Posterior cingulate gyrus (tissue), 11 donors: ENCODE measurements at regions not wholly inside any gene's neighbourhood (a gene's known extent, or its start where the extent isn't known, plus 50 kb on each side); places are given as distances from the start of the nearest gene placed in this dataset.
"Not testable (repeated sequence)": the region's sequence is repeated elsewhere in the genome, so short reads cannot be mapped to it uniquely, and the experiment has no call there.

Experiments
- DNase-seq, 10 donors: peaks; one replicate each; pipeline versions ENCODE4 v3.0.0 to v3.0.0-alpha.2; 2020 to 2021; ENCODE audit warnings: mixed read lengths in 3 of 10
- intact Hi-C: fragments of 100-400 bp; cut with DNase I; formaldehyde crosslinking; loops from one replicate; pipeline ENCODE4 v1.15.1; 2023

DNA sequence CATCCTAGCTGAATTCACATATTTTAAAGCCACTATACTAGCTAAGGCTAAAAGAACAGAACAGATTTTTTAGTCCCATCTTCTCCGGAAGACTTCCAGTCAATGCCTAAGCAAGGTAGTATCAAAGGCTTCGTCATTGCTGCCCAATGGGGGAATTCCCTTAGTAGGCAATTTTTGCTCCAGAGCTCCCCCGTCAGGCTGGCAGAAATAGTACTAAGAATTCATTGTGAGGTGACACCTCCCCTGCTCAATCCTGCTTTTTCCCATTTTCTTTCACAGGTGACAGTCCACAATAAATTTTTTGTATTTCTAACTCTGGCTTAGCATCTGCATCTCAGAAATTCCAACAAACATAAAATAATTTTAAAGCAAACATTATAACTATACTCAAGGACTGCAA, 52.8 kb upstream of the SRSF6 start:
- intact Hi-C loops: no loop called here

DNA sequence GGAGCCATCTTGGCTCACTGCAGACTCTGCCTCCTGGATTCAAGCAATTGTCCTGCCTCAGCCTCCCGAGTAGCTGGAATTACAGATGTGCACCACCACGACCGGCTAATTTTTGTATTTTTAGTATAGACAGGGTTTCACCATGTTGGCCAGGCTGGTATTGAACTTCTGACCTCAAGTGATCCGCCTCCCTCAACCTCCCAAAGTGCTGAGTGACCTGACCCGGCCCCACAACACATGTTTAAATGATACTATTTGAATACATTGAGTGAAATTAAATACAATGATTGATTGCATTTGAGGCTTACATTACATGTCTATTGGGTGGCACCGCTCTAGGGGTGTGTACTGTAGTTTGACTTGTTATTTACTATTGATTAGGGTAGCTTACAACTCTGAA, 56.8 kb upstream of the SRSF6 start:
- not testable (repeated sequence) for DNase-seq

More for the DNA sequence above, 52.8 kb upstream of the SRSF6 start:
- no peak for DNase-seq

DNA sequence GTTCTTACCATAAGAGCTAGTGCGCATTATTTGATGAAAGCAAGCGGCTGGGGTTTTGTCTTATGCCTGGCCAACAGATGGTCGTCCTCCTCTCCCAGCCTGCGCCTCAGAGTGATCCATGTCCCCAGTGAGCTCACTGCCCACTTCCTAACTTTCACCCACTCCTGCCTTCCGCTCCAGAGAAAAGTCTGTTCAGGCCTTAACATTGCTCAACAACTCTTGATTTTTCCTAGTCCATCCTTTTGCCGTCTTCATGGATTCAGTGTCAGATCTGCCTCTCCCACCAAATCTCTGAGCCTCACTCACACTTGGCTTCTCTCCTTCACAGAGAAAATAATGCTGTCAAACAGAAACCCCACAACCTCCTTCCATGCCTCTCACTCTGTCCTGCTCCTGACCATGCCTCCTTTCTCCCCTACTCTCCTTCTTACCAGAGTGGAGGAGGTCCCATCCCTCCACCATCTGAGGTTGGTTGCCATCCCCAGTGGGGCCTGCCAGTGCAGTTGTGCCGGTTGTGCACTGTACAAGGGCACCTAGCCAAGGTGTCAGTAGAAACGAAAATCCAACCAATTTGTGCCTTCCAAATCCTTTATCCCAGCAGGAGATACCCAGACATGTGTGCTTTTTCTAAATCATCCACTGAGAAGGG, 58.9 kb upstream of the SRSF6 start:
- DNase-seq: no peak
- intact Hi-C loops: no loop called here

More for the DNA sequence above, 56.8 kb upstream of the SRSF6 start:
- intact Hi-C loops: not testable (repeated sequence)

DNA sequence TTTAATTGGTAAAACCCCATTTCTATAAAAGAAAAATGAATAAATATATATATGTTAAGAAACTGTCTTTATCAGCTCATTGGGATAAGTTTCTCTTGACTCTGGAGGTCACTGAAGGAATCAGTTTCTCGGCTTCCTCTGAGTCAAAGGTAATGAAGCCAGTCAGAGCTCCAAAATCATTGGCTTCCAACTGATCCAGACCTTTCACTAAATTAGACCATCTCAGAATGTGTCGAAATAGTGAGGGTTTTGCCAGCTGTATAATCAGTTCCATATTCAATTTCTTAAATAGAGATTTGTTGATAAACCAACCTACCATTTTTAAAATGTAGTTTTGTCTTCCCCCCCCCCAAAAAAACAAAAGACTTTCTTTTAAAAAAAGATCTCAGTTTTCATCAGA, 60.5 kb upstream of the SRSF6 start:
- intact Hi-C loops: no loop called here
- no peak for DNase-seq

DNA sequence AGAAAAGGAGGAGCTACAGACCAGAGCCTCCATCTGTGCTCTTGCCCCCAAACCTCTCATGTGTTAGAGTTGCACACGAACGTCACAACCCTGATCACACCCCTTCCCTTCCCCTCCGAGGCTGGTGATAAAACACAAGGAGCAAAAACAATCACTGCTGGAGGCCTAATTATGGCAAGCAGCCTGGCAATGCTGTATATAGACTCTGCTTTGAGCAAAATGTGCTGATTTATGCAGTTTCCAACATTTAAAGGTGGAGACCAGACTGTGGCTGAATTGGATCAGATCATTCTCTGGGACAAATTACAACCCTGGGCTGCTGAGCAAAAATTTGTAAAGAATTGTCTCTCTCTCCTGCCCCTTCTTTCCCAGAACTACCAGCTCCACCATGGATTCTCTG, 64.6 kb upstream of the SRSF6 start:
- no peak for DNase-seq

DNA sequence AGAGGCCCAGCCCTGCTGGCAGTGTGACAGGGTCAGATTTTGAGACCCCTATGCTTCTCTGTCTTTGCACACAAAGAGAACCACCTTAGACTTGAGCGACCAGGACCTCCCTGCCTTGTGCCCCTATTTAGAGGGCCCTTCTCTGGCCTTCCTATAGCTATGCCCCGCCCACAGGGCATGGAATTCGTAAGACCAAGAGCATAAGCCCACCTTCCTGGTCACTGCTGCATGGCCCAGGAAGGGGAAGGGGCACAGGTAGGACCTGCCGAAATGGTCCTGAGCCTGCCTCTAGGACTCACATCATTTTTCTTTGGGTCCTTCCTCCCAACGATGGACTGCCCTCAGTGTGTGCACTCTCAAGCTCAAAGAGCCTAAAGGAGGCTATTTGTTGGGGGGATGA, 65.1 kb upstream of the SRSF6 start:
- intact Hi-C loops: no loop called here
- DNase-seq: no peak

More for the DNA sequence above, 64.6 kb upstream of the SRSF6 start:
- intact Hi-C loops: no loop called here

DNA sequence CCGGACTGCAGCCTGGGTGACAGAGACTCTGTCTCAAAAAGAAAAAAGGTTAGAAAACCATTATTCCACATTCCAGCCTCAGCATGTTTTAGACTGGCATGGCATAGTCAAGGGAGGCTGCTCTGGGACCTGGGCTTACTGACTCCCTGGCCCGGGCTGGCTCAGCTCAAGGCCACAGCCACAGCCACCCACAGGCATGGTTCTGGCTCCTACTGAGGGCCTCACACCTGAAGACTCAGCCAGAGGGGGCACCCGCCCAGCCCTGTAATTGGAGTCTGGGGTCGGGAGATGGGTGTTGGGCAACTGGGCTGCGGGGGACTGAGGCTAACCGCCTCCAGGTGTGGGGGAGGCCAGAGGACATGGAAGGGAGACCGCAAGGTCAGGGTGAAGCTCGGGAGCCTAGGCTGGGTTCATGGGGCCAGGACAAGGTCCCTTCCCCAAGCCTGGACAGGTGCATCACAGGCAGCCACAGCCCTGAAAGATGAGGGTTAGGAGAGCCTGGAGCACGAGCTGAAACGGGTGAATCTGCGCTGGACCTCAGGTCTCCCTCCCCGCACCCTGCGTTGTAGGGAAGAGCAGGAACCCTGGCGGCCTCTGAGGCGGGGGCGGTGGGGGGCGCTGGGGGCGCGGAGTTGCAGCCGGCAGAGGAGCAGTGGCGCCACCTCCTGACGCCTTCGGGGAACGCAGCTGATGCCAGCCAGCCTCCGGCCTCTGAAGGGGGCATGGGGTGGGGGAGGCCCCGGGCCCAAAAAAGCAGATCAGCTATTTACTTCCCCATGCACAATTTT, 67.7 kb upstream of the SRSF6 start:
- intact Hi-C loops: no loop called here

DNA sequence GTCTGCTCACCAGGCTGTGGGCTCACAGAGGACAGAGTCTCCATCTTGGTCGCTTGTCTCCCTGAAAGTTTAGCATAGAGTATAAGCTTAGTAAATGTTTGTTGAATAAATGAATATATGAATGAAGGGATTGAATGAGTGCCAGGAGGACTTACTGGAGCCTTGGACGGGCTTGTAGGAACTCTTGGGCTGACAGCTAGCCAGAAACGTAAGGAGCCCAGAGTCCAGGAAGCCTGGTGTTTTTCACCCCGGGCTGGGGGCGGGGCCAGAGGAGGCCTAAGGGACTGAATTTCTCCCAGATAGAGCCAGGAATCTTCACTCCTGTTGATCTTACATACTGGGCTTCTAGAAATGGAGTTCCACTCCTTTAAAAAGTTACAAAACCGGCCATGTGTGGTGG, 68.5 kb upstream of the SRSF6 start:
- peak in 1 of 10 donors; percentile 45 for DNase-seq
- intact Hi-C loops: no loop called here

More for the DNA sequence above, 67.7 kb upstream of the SRSF6 start:
- peak in 1 of 10 donors; percentile 17 for DNase-seq

DNA sequence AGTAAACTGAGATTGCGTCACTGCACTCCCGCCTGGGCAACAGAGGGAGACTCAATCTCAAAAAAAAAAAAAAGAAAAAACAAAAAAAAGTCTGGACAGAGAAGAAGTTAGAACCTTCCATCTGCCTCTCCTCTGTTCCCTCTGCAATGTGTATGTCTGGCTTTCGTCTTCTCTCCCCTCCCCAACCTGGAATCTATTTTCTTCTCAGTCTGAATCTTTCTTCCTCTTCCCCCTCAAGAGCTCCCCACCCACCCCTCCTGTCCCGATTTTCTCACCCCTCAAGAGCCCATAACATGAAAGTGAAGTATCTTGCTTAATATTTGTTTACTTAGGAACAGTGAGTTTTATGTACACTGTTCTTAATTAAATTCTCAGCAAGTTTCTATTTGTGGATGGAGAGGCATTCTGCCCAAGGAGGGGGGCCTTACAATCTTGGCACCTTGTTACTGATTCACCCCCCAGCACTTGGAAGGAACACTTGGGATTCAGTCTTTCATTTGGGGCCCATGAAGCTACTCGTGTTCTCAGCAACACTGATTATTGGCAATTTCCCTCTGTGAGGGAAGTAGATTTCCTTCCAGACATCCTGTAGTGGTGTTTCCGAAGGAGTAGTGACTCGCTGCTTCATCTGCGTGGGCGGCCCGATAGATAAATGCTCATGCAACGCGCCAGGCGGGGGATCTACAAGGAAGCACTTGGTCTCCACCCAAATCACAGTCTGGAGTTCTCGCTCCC, 69.3 kb upstream of the SRSF6 start:
- DNase-seq: peak in 8 of 10 donors; percentile 16 to 89 (median 62)
- intact Hi-C loops: no loop called here

DNA sequence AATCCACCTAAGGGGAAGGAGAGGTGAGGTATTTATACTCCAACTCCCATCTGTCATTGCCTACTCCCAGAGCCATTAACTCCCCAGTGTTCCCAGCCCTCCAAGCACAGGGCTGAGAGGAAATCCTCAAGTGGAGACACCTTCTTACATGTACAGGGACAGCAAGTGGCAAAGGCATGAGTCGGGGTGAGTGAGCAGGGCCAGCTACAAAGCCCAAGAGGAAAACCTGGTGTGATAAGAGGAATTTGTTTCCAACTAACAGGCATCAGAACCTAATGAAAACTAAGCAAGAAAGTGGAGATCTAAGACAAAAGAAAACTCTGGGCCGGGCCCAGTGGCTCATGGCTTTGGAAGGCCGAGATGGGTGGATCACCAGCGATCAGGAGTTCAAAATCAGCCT, 70.0 kb upstream of the SRSF6 start:
- intact Hi-C loops: no loop called here
- DNase-seq: peak in 1 of 10 donors; percentile 38

DNA sequence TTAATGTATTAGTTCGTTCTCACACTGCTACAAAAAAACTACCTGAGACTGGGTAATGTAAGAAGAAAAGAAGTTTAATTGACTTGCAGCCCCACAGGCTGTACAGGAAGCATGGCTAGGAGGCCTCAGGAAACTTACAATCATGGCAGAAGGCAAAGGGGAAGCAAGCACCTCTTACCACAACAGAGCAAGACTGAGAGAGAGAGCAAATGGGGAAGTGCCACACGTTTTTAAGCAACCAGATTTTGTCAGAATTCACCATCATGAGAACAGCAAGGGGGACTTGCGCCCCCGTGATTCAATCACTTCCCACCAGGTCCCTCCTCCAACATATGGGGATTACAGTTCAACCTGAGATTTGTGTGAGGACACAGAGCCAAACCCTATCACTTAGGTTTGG, 70.8 kb upstream of the SRSF6 start:
- intact Hi-C loops: no loop called here
- DNase-seq: no peak

DNA sequence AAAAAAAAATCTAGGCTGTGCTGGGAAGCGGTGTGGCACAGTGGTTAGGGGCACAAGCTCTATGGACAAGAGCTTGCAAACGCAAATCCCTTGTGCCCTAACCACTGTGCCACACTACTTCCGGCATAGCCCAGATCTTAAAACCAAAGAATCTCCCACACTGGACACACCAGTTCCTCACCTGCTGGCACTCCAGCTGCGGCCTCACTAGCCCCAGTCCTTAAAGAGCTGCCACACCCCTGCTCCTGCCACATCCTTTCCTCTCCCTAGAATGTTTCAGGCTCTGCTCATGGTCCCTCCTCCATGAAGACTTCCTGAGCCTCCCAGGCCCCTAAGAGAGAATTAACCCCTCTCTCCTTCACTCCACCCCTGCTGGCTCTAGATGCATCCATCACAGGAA, 71.8 kb upstream of the SRSF6 start:
- DNase-seq: no peak

DNA sequence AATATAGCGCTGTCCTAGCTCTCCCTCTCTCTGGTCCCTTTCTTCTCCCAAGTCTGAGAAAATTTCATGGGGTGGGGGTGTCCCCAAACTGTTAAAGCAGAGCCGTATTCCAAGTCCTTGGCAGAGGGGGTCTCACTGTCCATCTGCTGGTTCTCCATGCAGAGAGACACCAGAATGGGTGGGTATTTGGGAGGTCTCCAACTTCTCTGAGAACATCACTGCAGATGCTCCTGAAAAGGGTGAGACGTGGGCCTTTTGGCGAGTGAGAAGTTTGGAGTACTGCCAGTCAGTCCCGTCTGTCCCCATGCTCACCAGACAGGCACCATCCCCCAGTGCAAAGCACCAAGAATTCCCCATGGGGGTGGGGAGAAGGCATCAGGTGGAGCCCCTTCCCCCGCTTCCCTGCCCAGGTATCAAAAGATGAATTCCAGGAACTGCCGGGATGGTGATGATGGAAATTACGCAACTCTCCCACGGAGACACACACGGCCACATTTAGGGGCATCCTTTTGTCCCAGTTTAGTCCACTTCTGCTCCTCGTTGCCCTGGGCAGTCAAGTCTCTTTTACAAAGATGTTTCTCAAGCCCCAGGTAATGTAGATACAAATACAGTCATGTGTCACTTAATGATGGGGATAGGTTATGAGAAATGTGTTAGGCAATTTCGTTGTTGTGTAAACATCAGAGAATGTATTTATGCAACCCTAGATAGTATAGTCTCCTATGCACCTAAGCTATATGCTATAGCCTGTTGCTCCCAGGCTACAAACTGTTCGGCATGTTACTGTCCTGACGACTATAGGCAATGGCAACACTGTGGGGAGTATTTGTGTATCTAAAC, 73.4 kb upstream of the SRSF6 start:
- DNase-seq: no peak

More for the DNA sequence above, 71.8 kb upstream of the SRSF6 start:
- intact Hi-C loops: no loop called here

DNA sequence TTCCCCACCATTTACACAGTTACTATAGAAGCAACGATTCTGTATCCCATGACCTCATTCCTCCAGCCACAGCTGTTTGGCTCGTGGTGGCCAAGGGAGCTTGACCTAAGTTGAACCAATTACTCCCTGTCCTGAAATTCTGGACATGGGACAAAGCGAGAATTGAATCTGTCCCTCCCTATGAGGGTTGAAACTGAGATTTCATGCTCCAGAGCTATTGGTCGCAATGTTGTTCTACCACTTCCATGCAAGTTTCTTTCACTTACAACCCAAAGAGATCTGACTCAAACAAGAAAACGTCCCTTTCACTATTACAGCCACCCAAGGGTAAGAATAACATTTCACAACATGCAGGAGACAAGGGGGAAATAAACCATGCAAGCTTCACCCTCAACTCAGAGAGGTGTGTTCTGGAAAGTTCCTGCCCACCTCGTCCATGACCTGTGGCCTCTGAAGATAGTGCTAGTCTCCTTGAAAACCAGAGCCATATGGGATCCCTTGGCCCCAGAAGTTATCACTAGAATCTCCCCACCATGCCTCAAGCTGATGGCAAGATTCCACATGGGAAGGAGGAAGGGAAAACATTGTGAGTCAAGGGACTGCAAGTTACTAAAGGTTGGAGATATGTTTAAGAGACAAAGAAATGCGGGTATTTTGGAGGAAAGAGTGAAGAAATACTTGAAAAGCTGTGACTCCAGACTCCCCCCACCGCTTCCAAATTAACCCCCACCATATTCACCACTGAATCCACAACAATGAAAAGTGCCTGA, 74.5 kb upstream of the SRSF6 start:
- no peak for DNase-seq
- intact Hi-C loops: no loop called here

More for the DNA sequence above, 73.4 kb upstream of the SRSF6 start:
- intact Hi-C loops: no loop called here

DNA sequence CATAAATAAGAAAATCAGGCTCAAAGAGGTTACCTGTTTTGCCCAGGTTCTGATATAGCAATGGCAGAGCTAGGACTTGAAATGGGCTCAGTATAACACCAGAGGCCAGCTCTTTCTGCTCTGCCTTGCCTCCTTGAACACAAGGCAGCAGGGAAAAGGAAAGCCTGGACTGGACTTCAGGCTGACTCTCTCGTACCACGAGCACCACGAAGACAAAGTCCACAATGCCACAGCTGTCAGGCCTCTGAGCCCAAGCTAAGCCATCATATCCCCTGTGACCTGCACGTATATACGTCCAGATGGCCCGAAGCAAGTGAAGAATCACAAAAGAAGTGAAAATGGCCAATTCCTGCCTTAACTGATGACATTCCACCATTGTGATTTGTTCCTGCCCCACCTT, 75.6 kb upstream of the SRSF6 start:
- intact Hi-C loops, DNase-seq: not testable (repeated sequence)

DNA sequence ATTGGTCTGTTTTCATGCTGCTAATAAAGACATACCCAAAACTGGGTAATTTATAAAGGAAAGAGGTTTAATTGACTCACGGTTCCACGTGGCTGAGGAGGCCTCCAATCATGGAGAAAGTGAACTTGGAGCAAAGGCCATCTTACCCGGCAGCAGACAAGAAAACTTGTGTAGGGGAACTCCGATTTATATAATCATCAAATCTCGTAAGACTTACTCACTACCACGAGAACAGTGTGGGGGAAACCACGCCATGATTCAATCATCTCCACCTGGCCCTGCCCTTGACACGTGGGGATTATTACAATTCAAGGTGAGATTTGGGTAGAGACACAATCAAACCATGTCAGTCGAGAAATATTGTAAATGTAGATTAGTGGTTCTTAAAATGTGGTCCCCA, 76.2 kb upstream of the SRSF6 start:
- DNase-seq, intact Hi-C loops: not testable (repeated sequence)

DNA sequence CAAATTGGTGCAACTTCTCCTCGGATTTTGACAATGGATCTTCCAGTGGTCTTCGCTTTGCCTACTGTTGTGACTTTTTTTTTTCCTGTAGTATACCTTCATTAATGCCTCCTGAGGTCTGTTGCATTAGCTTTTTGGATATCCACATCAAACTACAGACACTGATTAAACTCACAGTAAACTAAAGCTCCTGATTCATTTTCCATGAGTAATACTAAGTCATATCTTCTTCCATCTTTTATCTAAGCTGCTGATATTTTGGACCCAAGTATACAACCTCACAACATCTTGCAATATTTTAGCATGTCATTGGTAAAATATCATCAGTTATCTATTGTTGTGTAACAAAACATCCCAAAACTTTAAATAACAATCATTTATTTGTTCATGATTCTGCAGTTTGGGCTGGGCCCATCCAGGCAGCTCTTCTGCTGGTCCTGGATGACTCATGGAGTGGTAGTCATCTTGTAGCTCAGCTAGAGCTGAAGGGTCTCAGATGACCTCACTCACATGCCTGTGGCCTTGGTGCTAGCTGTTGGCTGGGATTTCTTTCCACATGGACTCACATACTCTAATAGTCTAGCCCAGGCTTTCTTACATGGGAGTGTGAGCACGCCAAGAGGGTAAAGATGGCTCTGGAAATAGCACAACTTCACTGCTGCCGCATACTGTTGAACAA, 78.3 kb upstream of the SRSF6 start:
- DNase-seq: no peak

DNA sequence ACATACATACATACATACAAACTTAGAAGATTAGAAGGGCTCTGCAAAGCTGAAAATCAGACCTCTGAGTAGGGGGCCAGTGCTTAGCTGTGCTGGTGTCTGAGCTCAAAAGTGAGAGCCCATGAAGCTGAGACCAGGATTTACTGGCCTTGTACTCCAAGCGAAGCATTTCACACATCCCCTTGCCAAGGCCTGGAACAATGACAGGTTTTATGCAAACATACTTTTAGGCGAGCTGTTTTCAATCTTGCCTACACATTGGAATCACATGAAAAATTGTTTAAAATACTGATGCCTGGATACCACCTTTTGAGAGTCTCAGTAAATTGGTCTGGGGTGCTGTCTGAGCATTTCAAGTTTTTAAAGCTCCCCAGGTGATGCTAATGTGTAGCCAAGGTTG, 80.9 kb upstream of the SRSF6 start:
- DNase-seq: no peak
- intact Hi-C loops: no loop called here

More for the DNA sequence above, 78.3 kb upstream of the SRSF6 start:
- intact Hi-C loops: no loop called here

DNA sequence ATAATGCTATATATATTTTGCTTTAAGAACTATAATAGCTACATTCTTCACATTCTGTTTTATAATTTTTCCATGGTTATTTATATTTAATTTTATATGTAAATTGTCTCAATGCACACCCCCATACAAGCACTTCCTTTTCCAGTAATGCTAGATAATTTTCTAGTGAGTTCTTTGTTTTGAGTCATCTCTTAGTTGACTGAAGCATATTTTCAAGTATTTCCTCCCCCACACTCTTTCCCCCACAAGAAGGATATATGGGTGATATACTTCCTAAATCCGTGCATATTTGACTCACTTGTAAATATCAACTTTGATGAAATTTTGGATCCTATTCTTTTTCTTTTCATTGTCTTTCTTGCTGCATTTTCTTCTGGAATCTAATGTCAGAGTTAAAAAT, 82.1 kb upstream of the SRSF6 start:
- DNase-seq: no peak
- intact Hi-C loops: no loop called here
